ENCODE measurements at regions not wholly inside any gene's neighbourhood (a gene's known extent, or its start where the extent isn't known, plus 50 kb on each side); places are given as distances from the start of the nearest gene placed in this dataset.

DNA sequence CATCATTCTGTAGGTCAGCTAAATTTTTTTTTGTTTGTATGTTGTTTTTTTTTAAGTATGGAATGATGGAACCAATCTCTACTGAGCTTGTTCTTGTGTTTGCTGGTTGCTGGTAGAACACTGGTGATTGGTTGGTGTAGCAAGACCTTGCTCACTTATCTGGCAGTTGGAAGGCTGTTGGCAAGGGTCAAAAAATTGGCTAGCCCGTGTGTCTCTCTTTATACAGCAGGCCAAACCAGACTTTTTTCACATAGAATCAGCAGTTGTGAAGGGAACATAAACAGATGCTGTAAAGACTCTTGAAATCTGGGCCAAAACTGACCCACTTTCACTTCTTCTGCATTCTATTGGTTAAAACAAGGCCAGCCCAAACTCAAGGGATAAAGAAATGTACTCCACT, 2026.5 kb downstream of the LRRC4C start:
- Histone ChIP-seq H3K9me3 (no peaks in the 10 kb centered on the region), H3K27ac (no peak overlapping the region), H3K4me1 (ENCODE audit: insufficient read depth) (no peaks in the 10 kb centered on the region), H3K27me3 (no peaks in the 10 kb centered on the region), H3K4me3 (no peak overlapping the region), H3K36me3 (no peaks in the 10 kb centered on the region)
- DNase-seq, result no peak
- intact Hi-C loops (cut with DNase I), result no loop called here
- 0 to 31% (median 19%) methylated on average over 1 of the region's 1 CpG for WGBS, 3 donors
- TF ChIP-seq EP300 (IDR thresholded peaks at IDR 0.05) (no peak), POLR2A (IDR thresholded peaks at IDR 0.05) (no peak), CTCF (IDR thresholded peaks at IDR 0.05) (no peak)

DNA sequence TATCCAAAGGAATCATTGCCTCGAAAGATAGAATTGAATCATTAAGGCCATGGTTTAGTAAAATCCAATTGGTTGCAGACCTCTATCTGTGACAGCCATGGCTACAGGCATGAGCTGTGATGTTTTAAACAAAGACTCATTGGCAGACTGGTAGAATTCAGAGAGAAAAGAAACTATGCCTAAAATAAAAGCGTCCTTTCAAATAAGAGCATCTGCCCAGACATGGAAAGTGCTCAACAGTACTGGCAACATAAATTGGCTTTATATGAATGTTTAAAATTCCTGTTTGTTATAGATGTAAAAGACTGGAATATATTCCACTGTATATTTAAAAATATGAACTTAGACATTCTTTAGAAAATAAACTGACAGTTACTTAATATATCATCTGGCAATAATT, 2034.2 kb downstream of the LRRC4C start:
- no peak for TF ChIP-seq POLR2A (IDR thresholded peaks at IDR 0.05)
- no peak for TF ChIP-seq CTCF (IDR thresholded peaks at IDR 0.05)
- TF ChIP-seq EP300 (IDR thresholded peaks at IDR 0.05), result no peak
- no peaks in the 10 kb centered on the region for H3K36me3 ChIP-seq
- H3K4me1 ChIP-seq (ENCODE audit: insufficient read depth), result no peaks in the 10 kb centered on the region
- no peaks in the 10 kb centered on the region for H3K9me3 ChIP-seq
- H3K27me3 ChIP-seq, result no peaks in the 10 kb centered on the region
- 90 to 94% (median 92%) methylated on average over 2 of the region's 2 CpGs for WGBS, 3 donors
- no peak for DNase-seq
- intact Hi-C loops (cut with DNase I), result no loop called here
- H3K27ac ChIP-seq, result no peak overlapping the region
- H3K4me3 ChIP-seq, result no peak overlapping the region

GRCh38 chr11:39412117-39412516, 2047.3 kb downstream of the LRRC4C start:
- Histone ChIP-seq H3K36me3 (no peaks in the 10 kb centered on the region), H3K4me1 (ENCODE audit: insufficient read depth) (no peaks in the 10 kb centered on the region), H3K4me3 (no peak overlapping the region), H3K9me3 (no peaks in the 10 kb centered on the region), H3K27ac (no peak overlapping the region), H3K27me3 (no peaks in the 10 kb centered on the region)
- TF ChIP-seq POLR2A (IDR thresholded peaks at IDR 0.05), result no peak
- no peak for TF ChIP-seq CTCF (IDR thresholded peaks at IDR 0.05)
- TF ChIP-seq EP300 (IDR thresholded peaks at IDR 0.05), result no peak
- intact Hi-C loops (cut with DNase I), result no loop called here
- whole genome bisulfite sequencing, 3 donors, result 20 to 29% (median 29%) methylated on average over 1 of the region's 1 CpG
- DNase-seq, result no peak

DNA sequence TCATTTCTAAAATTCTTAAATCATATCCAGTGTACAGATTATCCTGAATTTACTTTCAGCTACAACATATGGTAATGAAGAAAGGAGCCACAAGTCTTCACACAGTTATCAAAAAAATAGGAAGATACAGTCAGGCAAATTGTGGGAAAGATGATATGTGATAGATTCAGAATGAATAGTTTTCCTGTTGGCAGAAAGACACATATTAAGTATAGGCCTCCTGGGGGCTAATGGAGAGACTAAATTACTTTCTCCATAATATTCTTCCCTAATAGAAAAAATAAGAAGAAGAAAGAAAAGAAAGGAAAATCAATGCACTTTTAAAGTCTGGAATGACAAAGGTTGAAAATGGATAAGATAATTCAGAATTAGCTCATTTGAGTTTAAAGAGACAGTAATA, 2073.5 kb downstream of the LRRC4C start:
- Histone ChIP-seq H3K4me1 (ENCODE audit: insufficient read depth) (no peaks in the 10 kb centered on the region), H3K27me3 (no peaks in the 10 kb centered on the region), H3K9me3 (no peaks in the 10 kb centered on the region), H3K27ac (no peak overlapping the region), H3K4me3 (no peak overlapping the region), H3K36me3 (no peaks in the 10 kb centered on the region)
- no peak for TF ChIP-seq EP300 (IDR thresholded peaks at IDR 0.05)
- no peak for TF ChIP-seq POLR2A (IDR thresholded peaks at IDR 0.05)
- TF ChIP-seq CTCF (IDR thresholded peaks at IDR 0.05), result no peak
- intact Hi-C loops (cut with DNase I), result no loop called here
- DNase-seq, result no peak

All from ovary (tissue), 7 donors.